GM23338 (cell line): ENCODE measurements at regions not wholly inside any gene's neighbourhood (a gene's known extent, or its start where the extent isn't known, plus 50 kb on each side); places are given as distances from the start of the nearest gene placed in this dataset.
"Not testable (repeated sequence)": the region's sequence is repeated elsewhere in the genome, so short reads cannot be mapped to it uniquely, and the experiment has no call there.

ENCODE experiments used
- CREB1 ChIP-seq: fragments of 250-450 bp; sonication (Bioruptor Pico); IDR thresholded peaks from 2 replicates; pipeline ENCODE4 v1.5.0; 2020; ENCODE audit warnings: low read depth, mild to moderate bottlenecking, moderate library complexity
- CTCF ChIP-seq, 2 experiments: fragments of 200-600 bp in 1 of 2; sonication (generic) in 1 of 2; conservative IDR thresholded peaks; 2 replicates each; pipeline versions ENCODE4 v1.5.1 to v1.6.1; 2016 to 2017; ENCODE audit warnings: antibody characterized with exemption in 2 of 2, low read depth in 2 of 2, mild to moderate bottlenecking in 2 of 2, moderate library complexity in 1 of 2
- ETS1 ChIP-seq: IDR thresholded peaks from 2 replicates; pipeline ENCODE4 v1.6.1; 2016; ENCODE audit warnings: antibody characterized with exemption
- EZH2 ChIP-seq: fragments of 200-600 bp; sonication (generic); IDR thresholded peaks from one replicate; pipeline ENCODE4 v1.8.0; 2017; ENCODE audit warnings: antibody characterized with exemption, mild to moderate bottlenecking, low read depth; ENCODE audit not compliant: unreplicated experiment
- EZH2phosphoT487 ChIP-seq: fragments of 200-600 bp; sonication (generic); IDR thresholded peaks from one replicate; pipeline ENCODE4 v1.8.1; 2018; ENCODE audit warnings: antibody characterized with exemption; ENCODE audit not compliant: unreplicated experiment
- JUNB ChIP-seq: IDR thresholded peaks from one replicate; pipeline ENCODE4 v1.6.1; 2016; ENCODE audit warnings: antibody characterized with exemption; ENCODE audit not compliant: unreplicated experiment
- NANOG ChIP-seq: IDR thresholded peaks from 2 replicates; pipeline ENCODE4 v1.6.1; 2016; ENCODE audit warnings: antibody characterized with exemption, borderline replicate concordance
- POLR2AphosphoS5 ChIP-seq: IDR thresholded peaks from 2 replicates; pipeline ENCODE4 v1.6.1; 2016; ENCODE audit warnings: antibody characterized with exemption, low read depth
- REST ChIP-seq: IDR thresholded peaks from one replicate; pipeline ENCODE4 v1.6.1; 2018; ENCODE audit warnings: antibody characterized with exemption; ENCODE audit not compliant: unreplicated experiment
- STAT1 ChIP-seq: IDR thresholded peaks from one replicate; pipeline ENCODE4 v1.6.1; 2016; ENCODE audit warnings: antibody characterized with exemption; ENCODE audit not compliant: unreplicated experiment
- ZNF114 ChIP-seq: fragments of 250-450 bp; sonication (Bioruptor Pico); IDR thresholded peaks from 2 replicates; pipeline ENCODE4 v1.5.0; 2020; ENCODE audit warnings: mild to moderate bottlenecking, moderate library complexity
- ZNF331 ChIP-seq: fragments of 250-450 bp; sonication (Bioruptor Pico); IDR thresholded peaks from 2 replicates; pipeline ENCODE4 v1.5.0; 2020; ENCODE audit warnings: low read depth, mild to moderate bottlenecking, moderate library complexity
- ZNF462 ChIP-seq: fragments of 250-450 bp; sonication (Bioruptor Pico); IDR thresholded peaks from 2 replicates; pipeline ENCODE4 v1.5.0; 2020; ENCODE audit warnings: mild to moderate bottlenecking, moderate library complexity

- not testable (repeated sequence) for TF ChIP-seq CTCF (conservative IDR thresholded peaks at IDR 0.05; ENCODE audit: low read depth in 2 of 2); EZH2; REST; ZNF114; POLR2AphosphoS5; EZH2phosphoT487; ZNF331 (CRISPR knock-in tag); JUNB; CREB1; STAT1; ETS1; NANOG; ZNF462 (CRISPR knock-in tag)
Observed at GRCh38 chrX:79456593-79456992, 89.5 kb upstream of the ITM2A start.
